ENCODE measurements at regions not wholly inside any gene's neighbourhood (a gene's known extent, or its start where the extent isn't known, plus 50 kb on each side); places are given as distances from the start of the nearest gene placed in this dataset.
"Not testable (repeated sequence)": the region's sequence is repeated elsewhere in the genome, so short reads cannot be mapped to it uniquely, and the experiment has no call there.

DNA sequence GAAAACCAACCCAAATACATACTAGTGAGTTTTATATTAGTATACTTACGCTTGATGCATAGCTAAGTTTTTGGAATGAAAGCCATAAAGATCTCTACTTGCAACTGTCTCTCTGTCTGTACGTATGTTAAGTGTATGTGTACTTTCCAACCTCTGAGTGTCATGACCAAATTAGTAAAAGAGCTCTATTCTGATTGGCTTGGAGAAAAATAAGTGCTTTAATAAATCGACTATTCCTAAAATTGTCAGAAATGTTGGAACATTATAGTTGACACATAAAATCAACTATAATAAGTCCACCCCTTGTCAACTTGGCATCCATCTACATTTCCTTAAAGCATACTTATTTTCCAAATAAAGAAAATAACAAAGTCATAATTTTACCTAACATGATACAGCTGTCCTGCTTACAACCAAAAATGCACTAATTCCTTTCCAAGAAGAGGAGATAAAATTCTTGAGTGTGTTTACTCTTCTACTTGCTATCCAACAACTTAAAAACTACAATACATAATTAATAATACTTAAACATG is 507.4 kb upstream of the ATP2B1 start:
- H3K4me3 Mint-ChIP-seq, result no peak overlapping the region
- TF ChIP-seq, protein P1, sequence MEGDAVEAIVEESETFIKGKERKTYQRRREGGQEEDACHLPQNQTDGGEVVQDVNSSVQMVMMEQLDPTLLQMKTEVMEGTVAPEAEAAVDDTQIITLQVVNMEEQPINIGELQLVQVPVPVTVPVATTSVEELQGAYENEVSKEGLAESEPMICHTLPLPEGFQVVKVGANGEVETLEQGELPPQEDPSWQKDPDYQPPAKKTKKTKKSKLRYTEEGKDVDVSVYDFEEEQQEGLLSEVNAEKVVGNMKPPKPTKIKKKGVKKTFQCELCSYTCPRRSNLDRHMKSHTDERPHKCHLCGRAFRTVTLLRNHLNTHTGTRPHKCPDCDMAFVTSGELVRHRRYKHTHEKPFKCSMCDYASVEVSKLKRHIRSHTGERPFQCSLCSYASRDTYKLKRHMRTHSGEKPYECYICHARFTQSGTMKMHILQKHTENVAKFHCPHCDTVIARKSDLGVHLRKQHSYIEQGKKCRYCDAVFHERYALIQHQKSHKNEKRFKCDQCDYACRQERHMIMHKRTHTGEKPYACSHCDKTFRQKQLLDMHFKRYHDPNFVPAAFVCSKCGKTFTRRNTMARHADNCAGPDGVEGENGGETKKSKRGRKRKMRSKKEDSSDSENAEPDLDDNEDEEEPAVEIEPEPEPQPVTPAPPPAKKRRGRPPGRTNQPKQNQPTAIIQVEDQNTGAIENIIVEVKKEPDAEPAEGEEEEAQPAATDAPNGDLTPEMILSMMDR (IDR thresholded peaks at IDR 0.05), result no peak
- H3K36me3 Mint-ChIP-seq (ENCODE audit: low read depth), result no peaks in the 10 kb centered on the region
- no peaks in the 10 kb centered on the region for H3K27me3 Mint-ChIP-seq (ENCODE audit: low read depth, poor library complexity)
- no peaks in the 10 kb centered on the region for H3K4me1 Mint-ChIP-seq
- DNase-seq, result no peak
- H3K27ac Mint-ChIP-seq, result no peak overlapping the region
- H3K9me3 Mint-ChIP-seq, result no peaks in the 10 kb centered on the region

DNA sequence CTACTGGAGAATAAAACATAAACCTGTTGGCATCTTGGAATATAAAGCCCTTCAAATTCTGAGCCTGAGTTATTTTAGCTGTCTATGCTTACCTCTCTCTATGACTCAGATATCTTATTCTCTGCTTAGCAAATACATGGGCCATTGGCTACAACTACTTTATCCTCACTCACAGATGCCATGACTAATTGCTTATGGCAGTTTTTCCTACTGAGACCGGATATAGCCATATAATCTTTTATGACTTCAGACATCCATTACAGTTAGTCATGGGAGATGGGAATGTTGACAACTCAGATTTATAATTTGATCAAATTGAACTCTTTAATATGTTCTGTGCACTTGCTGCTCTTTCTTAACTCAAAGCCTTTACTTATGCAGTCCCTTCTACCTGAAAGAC is 502.4 kb upstream of the ATP2B1 start:
- no peak overlapping the region for H3K4me3 Mint-ChIP-seq
- DNase-seq, result no peak
- peaks cover 28% of the 10 kb centered on the region for H3K9me3 Mint-ChIP-seq
- H3K4me1 Mint-ChIP-seq, result no peaks in the 10 kb centered on the region
- TF ChIP-seq, protein P1 (IDR thresholded peaks at IDR 0.05), result no peak
- H3K27ac Mint-ChIP-seq, result no peak overlapping the region
- peaks cover 6% of the 10 kb centered on the region for H3K36me3 Mint-ChIP-seq (ENCODE audit: low read depth)
- H3K27me3 Mint-ChIP-seq (ENCODE audit: low read depth, poor library complexity), result no peaks in the 10 kb centered on the region

- no peak for DNase-seq
- Mint-ChIP-seq H3K36me3 (ENCODE audit: low read depth) (peaks cover 6% of the 10 kb centered on the region), H3K27me3 (ENCODE audit: low read depth, poor library complexity) (no peaks in the 10 kb centered on the region), H3K4me3 (no peak overlapping the region), H3K4me1 (no peaks in the 10 kb centered on the region), H3K27ac (no peak overlapping the region), H3K9me3 (peaks cover 28% of the 10 kb centered on the region)
- TF ChIP-seq, protein P1 (IDR thresholded peaks at IDR 0.05), result no peak
Measured at GRCh38 chr12:90209029-90209428, 500.4 kb upstream of the ATP2B1 start.

GRCh38 chr12:90208379-90208778 is 499.7 kb upstream of the ATP2B1 start:
- not testable (repeated sequence) for H3K4me1 Mint-ChIP-seq; H3K36me3 Mint-ChIP-seq (ENCODE audit: low read depth); H3K27ac Mint-ChIP-seq; H3K4me3 Mint-ChIP-seq; H3K27me3 Mint-ChIP-seq (ENCODE audit: low read depth, poor library complexity); DNase-seq
- peaks cover 28% of the 10 kb centered on the region for H3K9me3 Mint-ChIP-seq

DNA sequence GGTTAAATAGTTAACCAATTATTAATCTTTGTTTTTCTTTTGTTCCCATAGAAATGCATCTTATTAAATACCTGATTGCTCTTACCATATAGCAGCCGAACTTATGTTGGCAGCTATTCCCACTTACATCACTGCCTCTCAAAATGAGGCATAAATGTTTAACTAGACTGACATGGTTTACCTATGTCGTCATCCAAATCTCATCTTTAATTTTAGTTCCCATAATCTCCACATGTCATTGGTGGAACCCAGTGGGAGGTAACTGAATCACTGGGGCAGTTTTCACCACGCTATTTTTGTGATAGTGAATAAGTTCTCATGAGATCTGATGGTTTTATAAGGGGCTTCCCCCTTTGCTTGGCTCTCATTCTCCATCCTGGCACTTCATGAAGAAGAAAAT is 499.2 kb upstream of the ATP2B1 start:
- TF ChIP-seq, protein P1 (IDR thresholded peaks at IDR 0.05), result no peak
- Mint-ChIP-seq H3K4me3 (no peak overlapping the region), H3K27ac (no peak overlapping the region), H3K4me1 (no peaks in the 10 kb centered on the region), H3K9me3 (peaks cover 28% of the 10 kb centered on the region), H3K36me3 (ENCODE audit: low read depth) (peaks cover 6% of the 10 kb centered on the region), H3K27me3 (ENCODE audit: low read depth, poor library complexity) (no peaks in the 10 kb centered on the region)
- DNase-seq, result no peak

- TF ChIP-seq, protein P1 (IDR thresholded peaks at IDR 0.05), result no peak
Measured at GRCh38 chr12:90205165-90205564, 496.5 kb upstream of the ATP2B1 start.

More at GRCh38 chr12:90205165-90205564, 496.5 kb upstream of the ATP2B1 start:
- DNase-seq, result no peak
- H3K27me3 Mint-ChIP-seq (ENCODE audit: low read depth, poor library complexity), result peaks cover 3% of the 10 kb centered on the region
- H3K36me3 Mint-ChIP-seq (ENCODE audit: low read depth), result peaks cover 6% of the 10 kb centered on the region
- H3K27ac Mint-ChIP-seq, result no peak overlapping the region
- no peak overlapping the region for H3K4me3 Mint-ChIP-seq
- no peaks in the 10 kb centered on the region for H3K4me1 Mint-ChIP-seq
- H3K9me3 Mint-ChIP-seq, result peaks cover 22% of the 10 kb centered on the region

Measured in nephron progenitor cell (in vitro differentiated cells).